ENCODE measurements at regions not wholly inside any gene's neighbourhood (a gene's known extent, or its start where the extent isn't known, plus 50 kb on each side); places are given as distances from the start of the nearest gene placed in this dataset.

DNA sequence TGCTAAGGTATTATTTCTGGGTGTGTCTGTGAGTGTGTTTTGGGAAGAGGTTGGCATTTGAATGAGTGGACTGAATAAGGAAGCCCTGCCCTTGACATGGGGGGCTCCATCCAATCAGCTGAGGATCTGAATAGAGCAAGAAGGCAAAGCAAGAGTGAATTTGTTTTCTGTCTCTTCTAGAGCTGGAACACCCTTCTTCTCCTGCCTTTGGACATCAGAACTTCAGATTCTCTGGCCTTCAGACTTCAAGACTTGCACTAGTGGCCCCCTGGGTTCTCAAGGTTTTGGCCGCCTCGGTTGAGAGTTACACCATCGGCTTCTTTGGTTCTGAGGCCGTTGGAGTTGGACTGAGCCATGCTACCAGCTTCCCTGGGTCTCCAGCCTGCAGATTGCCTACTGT lies 448.6 kb downstream of the SHISA9 start:
- 95% methylated on average over 4 of the region's 4 CpGs for WGBS
- H3K4me3 ChIP-seq (ENCODE audit: low read depth in 1 of 3, low read length in 3 of 3) = no peak overlapping the region
- no peak overlapping the region for H3K9ac ChIP-seq (ENCODE audit: low read depth in 1 of 2, low read length in 2 of 2)
- no peak overlapping the region for H3K27ac ChIP-seq (ENCODE audit: low read depth in 1 of 2, low read length in 2 of 2)
- no peak for DNase-seq (ENCODE audit: low spot score)
- peaks cover 0 to 11% (median 1%) of the 10 kb centered on the region in 4 donors for H3K36me3 ChIP-seq (ENCODE audit: control insufficient read depth in 4 of 4, insufficient read depth in 3 of 4, low read depth in 1 of 4, low read length in 3 of 4)
- TF ChIP-seq FOXA1 (IDR thresholded peaks at IDR 0.05) (no peak), YY1 (IDR thresholded peaks at IDR 0.05) (no peak), SP1 (IDR thresholded peaks at IDR 0.05) (no peak), EGR1 (IDR thresholded peaks at IDR 0.05; ENCODE audit: low read depth in 2 of 2) (no peak), GABPA (IDR thresholded peaks at IDR 0.05 in 1 of 2, conservative IDR thresholded peaks at IDR 0.05 in 1 of 2) (no peak), HNF4G (IDR thresholded peaks at IDR 0.05) (no peak), JUND (IDR thresholded peaks at IDR 0.05) (no peak), HNF4A (conservative IDR thresholded peaks at IDR 0.05) (no peak), TAF1 (conservative IDR thresholded peaks at IDR 0.05) (no peak), NR2F2 (IDR thresholded peaks at IDR 0.05) (no peak), RXRA (IDR thresholded peaks at IDR 0.05) (no peak), FOXA2 (IDR thresholded peaks at IDR 0.05) (no peak)
- TF ChIP-seq, protein P1, sequence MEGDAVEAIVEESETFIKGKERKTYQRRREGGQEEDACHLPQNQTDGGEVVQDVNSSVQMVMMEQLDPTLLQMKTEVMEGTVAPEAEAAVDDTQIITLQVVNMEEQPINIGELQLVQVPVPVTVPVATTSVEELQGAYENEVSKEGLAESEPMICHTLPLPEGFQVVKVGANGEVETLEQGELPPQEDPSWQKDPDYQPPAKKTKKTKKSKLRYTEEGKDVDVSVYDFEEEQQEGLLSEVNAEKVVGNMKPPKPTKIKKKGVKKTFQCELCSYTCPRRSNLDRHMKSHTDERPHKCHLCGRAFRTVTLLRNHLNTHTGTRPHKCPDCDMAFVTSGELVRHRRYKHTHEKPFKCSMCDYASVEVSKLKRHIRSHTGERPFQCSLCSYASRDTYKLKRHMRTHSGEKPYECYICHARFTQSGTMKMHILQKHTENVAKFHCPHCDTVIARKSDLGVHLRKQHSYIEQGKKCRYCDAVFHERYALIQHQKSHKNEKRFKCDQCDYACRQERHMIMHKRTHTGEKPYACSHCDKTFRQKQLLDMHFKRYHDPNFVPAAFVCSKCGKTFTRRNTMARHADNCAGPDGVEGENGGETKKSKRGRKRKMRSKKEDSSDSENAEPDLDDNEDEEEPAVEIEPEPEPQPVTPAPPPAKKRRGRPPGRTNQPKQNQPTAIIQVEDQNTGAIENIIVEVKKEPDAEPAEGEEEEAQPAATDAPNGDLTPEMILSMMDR (IDR thresholded peaks at IDR 0.05; ENCODE audit: low read depth, low read length, missing input control) = no peak
- TF ChIP-seq, protein P2, sequence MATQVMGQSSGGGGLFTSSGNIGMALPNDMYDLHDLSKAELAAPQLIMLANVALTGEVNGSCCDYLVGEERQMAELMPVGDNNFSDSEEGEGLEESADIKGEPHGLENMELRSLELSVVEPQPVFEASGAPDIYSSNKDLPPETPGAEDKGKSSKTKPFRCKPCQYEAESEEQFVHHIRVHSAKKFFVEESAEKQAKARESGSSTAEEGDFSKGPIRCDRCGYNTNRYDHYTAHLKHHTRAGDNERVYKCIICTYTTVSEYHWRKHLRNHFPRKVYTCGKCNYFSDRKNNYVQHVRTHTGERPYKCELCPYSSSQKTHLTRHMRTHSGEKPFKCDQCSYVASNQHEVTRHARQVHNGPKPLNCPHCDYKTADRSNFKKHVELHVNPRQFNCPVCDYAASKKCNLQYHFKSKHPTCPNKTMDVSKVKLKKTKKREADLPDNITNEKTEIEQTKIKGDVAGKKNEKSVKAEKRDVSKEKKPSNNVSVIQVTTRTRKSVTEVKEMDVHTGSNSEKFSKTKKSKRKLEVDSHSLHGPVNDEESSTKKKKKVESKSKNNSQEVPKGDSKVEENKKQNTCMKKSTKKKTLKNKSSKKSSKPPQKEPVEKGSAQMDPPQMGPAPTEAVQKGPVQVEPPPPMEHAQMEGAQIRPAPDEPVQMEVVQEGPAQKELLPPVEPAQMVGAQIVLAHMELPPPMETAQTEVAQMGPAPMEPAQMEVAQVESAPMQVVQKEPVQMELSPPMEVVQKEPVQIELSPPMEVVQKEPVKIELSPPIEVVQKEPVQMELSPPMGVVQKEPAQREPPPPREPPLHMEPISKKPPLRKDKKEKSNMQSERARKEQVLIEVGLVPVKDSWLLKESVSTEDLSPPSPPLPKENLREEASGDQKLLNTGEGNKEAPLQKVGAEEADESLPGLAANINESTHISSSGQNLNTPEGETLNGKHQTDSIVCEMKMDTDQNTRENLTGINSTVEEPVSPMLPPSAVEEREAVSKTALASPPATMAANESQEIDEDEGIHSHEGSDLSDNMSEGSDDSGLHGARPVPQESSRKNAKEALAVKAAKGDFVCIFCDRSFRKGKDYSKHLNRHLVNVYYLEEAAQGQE (IDR thresholded peaks at IDR 0.05) = no peak
- TF ChIP-seq, protein P3, sequence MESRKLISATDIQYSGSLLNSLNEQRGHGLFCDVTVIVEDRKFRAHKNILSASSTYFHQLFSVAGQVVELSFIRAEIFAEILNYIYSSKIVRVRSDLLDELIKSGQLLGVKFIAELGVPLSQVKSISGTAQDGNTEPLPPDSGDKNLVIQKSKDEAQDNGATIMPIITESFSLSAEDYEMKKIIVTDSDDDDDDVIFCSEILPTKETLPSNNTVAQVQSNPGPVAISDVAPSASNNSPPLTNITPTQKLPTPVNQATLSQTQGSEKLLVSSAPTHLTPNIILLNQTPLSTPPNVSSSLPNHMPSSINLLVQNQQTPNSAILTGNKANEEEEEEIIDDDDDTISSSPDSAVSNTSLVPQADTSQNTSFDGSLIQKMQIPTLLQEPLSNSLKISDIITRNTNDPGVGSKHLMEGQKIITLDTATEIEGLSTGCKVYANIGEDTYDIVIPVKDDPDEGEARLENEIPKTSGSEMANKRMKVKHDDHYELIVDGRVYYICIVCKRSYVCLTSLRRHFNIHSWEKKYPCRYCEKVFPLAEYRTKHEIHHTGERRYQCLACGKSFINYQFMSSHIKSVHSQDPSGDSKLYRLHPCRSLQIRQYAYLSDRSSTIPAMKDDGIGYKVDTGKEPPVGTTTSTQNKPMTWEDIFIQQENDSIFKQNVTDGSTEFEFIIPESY (IDR thresholded peaks at IDR 0.05) = no peak
- TF ChIP-seq, protein P4, sequence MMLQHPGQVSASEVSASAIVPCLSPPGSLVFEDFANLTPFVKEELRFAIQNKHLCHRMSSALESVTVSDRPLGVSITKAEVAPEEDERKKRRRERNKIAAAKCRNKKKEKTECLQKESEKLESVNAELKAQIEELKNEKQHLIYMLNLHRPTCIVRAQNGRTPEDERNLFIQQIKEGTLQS (IDR thresholded peaks at IDR 0.05) = no peak
- TF ChIP-seq, protein P5, sequence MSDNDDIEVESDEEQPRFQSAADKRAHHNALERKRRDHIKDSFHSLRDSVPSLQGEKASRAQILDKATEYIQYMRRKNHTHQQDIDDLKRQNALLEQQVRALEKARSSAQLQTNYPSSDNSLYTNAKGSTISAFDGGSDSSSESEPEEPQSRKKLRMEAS (IDR thresholded peaks at IDR 0.05) = no peak
- no peaks in the 10 kb centered on the region for H3K9me3 ChIP-seq (ENCODE audit: control insufficient read depth in 4 of 4, low read length in 3 of 4)
- no peaks in the 10 kb centered on the region for H3K27me3 ChIP-seq (ENCODE audit: control insufficient read depth in 4 of 4, insufficient read depth in 4 of 4, low read length in 3 of 4)
- no peaks in the 10 kb centered on the region for H3K4me1 ChIP-seq (ENCODE audit: control insufficient read depth in 4 of 4, insufficient read depth in 4 of 4, low read length in 3 of 4)

GRCh38 chr16:13351181-13351580 lies 449.8 kb downstream of the SHISA9 start:
- Histone ChIP-seq H3K4me1 (ENCODE audit: control insufficient read depth in 4 of 4, insufficient read depth in 4 of 4, low read length in 3 of 4) (no peaks in the 10 kb centered on the region), H3K36me3 (ENCODE audit: control insufficient read depth in 4 of 4, insufficient read depth in 3 of 4, low read depth in 1 of 4, low read length in 3 of 4) (peaks cover 0 to 11% (median 1%) of the 10 kb centered on the region in 4 donors), H3K27me3 (ENCODE audit: control insufficient read depth in 4 of 4, insufficient read depth in 4 of 4, low read length in 3 of 4) (no peaks in the 10 kb centered on the region), H3K4me3 (ENCODE audit: low read depth in 1 of 3, low read length in 3 of 3) (no peak overlapping the region), H3K9ac (ENCODE audit: low read depth in 1 of 2, low read length in 2 of 2) (no peak overlapping the region), H3K27ac (ENCODE audit: low read depth in 1 of 2, low read length in 2 of 2) (no peak overlapping the region), H3K9me3 (ENCODE audit: control insufficient read depth in 4 of 4, low read length in 3 of 4) (no peaks in the 10 kb centered on the region)
- 78% methylated on average over 6 of the region's 6 CpGs for WGBS
- no peak for DNase-seq (ENCODE audit: low spot score)
- TF ChIP-seq, protein P3 (IDR thresholded peaks at IDR 0.05) = no peak
- TF ChIP-seq YY1 (IDR thresholded peaks at IDR 0.05) = no peak
- TF ChIP-seq, protein P1 (IDR thresholded peaks at IDR 0.05; ENCODE audit: low read depth, low read length, missing input control) = no peak
- TF ChIP-seq GABPA (IDR thresholded peaks at IDR 0.05 in 1 of 2, conservative IDR thresholded peaks at IDR 0.05 in 1 of 2) = no peak
- no peak for TF ChIP-seq TAF1 (conservative IDR thresholded peaks at IDR 0.05)
- no peak for TF ChIP-seq RXRA (IDR thresholded peaks at IDR 0.05)
- no peak for TF ChIP-seq HNF4G (IDR thresholded peaks at IDR 0.05)
- no peak for TF ChIP-seq EGR1 (IDR thresholded peaks at IDR 0.05; ENCODE audit: low read depth in 2 of 2)
- no peak for TF ChIP-seq HNF4A (conservative IDR thresholded peaks at IDR 0.05)
- no peak for TF ChIP-seq JUND (IDR thresholded peaks at IDR 0.05)
- TF ChIP-seq NR2F2 (IDR thresholded peaks at IDR 0.05) = no peak
- TF ChIP-seq FOXA1 (IDR thresholded peaks at IDR 0.05) = no peak
- TF ChIP-seq RAD21 (IDR thresholded peaks at IDR 0.05) = no peak

Data from liver (tissue), 8 donors.